ENCODE measurements at regions not wholly inside any gene's neighbourhood (a gene's known extent, or its start where the extent isn't known, plus 50 kb on each side); places are given as distances from the start of the nearest gene placed in this dataset.

- no peak for DNase-seq (ENCODE audit: low read depth)
- H3K4me3 ChIP-seq (ENCODE audit: low read depth, low read length): no peak overlapping the region
- no peak for TF ChIP-seq CTCF (IDR thresholded peaks at IDR 0.05; ENCODE audit: insufficient read depth, low read depth, low read length)
These were observed 351.7 kb upstream of the CDH7 start for GRCh38 chr18:65399091-65399490.

- no peak for TF ChIP-seq CTCF (IDR thresholded peaks at IDR 0.05; ENCODE audit: insufficient read depth, low read depth, low read length)
- DNase-seq (ENCODE audit: low read depth): no peak
- H3K4me3 ChIP-seq (ENCODE audit: low read depth, low read length): no peak overlapping the region
These were observed 352.3 kb upstream of the CDH7 start for GRCh38 chr18:65398347-65399075.

- no peak for DNase-seq (ENCODE audit: low read depth)
- H3K4me3 ChIP-seq (ENCODE audit: low read depth, low read length): no peak overlapping the region
- TF ChIP-seq CTCF (IDR thresholded peaks at IDR 0.05; ENCODE audit: insufficient read depth, low read depth, low read length): no peak
These were observed 369.8 kb upstream of the CDH7 start for GRCh38 chr18:65380986-65381385.

GRCh38 chr18:65380571-65380970 lies 370.2 kb upstream of the CDH7 start:
- no peak for DNase-seq (ENCODE audit: low read depth)
- TF ChIP-seq CTCF (IDR thresholded peaks at IDR 0.05; ENCODE audit: insufficient read depth, low read depth, low read length): no peak
- no peak overlapping the region for H3K4me3 ChIP-seq (ENCODE audit: low read depth, low read length)

GRCh38 chr18:65372904-65373303 lies 377.9 kb upstream of the CDH7 start:
- no peak for TF ChIP-seq CTCF (IDR thresholded peaks at IDR 0.05; ENCODE audit: insufficient read depth, low read depth, low read length)
- no peak for DNase-seq (ENCODE audit: low read depth)
- H3K4me3 ChIP-seq (ENCODE audit: low read depth, low read length): no peak overlapping the region

- DNase-seq (ENCODE audit: low read depth): no peak
- no peak overlapping the region for H3K4me3 ChIP-seq (ENCODE audit: low read depth, low read length)
- TF ChIP-seq CTCF (IDR thresholded peaks at IDR 0.05; ENCODE audit: insufficient read depth, low read depth, low read length): no peak
These were observed 385.4 kb upstream of the CDH7 start for GRCh38 chr18:65365245-65365980.

Data from fibroblast of villous mesenchyme (primary cell).